GM15510 (cell line): ENCODE measurements at regions not wholly inside any gene's neighbourhood (a gene's known extent, or its start where the extent isn't known, plus 50 kb on each side); places are given as distances from the start of the nearest gene placed in this dataset.

ENCODE experiments used
- POLR2A ChIP-seq: IDR thresholded peaks from 3 replicates; pipeline ENCODE4 v1.6.1; 2011; ENCODE audit warnings: borderline replicate concordance; ENCODE audit not compliant: insufficient read length; ENCODE audit errors: extremely low read depth

DNA sequence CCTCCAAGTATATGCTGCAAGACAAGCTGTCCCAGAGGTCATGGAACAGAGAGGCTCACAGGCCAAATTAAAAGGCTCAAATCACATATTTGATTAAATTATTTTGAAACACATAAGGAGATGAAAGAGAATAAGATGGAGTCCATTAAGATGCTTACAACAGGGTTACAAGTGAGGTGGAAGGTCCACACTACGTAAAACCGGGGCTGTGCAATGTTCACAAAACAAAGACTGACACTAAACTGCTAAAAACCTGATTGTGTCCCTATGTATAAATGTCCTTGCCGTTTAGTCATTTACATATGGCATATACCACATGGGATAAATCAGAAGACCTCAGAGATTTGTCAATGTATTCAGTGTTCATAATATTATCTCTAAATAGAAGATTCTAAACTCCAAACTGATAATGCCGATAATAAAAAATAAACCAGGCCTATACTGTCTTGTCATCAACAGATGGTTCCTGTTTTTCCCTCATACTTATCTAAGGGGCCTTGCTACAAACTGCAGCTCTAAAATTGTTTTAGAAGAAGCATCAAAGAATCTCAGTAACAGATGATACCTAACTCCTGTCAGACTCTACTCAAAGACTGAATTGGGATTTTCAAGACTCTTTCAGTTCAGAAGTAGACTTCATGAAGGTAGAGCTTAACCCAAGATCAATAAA is 51.8 kb upstream of the RIPOR2 start:
- no peak for TF ChIP-seq POLR2A

DNA sequence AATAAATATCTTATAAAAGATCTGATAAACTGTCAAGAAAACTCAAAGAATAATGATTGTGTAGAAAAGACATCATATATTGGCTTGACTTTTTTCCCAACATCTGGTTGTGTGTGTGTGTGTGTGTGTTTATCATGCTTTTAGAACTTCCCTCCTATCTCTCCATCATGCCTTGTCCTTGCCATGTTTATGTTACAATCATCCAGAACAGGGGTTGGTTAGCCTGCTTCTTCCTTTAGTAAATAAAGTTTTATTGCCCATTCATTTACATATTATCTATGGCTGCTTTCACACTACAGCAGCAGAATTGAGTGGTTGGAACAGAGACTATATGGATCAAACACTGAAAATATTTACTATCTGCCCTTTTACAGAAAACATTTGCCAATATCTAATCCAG is 52.8 kb upstream of the RIPOR2 start:
- TF ChIP-seq POLR2A = no peak

DNA sequence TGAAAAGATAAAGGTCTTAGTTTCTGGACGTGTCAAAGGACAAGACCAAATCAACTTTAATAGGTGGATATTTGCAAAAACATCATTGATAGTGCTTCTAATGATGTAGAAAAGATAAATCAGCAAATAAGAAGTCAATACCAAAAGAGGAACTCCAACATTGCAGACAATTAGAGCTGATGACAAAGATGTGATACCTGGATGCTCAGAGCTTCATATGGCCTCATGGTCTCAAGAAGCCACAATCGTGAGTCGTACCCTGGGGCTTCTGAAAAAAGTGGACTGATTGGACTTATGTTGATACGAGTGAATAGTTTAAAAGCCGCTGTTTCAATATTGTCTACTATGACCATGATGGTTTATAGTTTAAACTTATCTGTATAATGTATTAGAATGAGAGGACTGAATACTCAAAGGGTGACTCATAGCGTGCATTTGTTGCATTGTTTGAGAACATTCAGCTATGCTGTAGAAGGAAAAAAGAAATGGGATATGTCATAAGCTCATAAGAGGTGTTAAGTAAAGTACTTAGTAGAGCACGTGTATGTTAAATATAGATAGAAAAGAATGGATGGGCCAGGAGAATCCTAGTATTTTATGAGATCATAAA is 54.6 kb upstream of the RIPOR2 start:
- no peak for TF ChIP-seq POLR2A

DNA sequence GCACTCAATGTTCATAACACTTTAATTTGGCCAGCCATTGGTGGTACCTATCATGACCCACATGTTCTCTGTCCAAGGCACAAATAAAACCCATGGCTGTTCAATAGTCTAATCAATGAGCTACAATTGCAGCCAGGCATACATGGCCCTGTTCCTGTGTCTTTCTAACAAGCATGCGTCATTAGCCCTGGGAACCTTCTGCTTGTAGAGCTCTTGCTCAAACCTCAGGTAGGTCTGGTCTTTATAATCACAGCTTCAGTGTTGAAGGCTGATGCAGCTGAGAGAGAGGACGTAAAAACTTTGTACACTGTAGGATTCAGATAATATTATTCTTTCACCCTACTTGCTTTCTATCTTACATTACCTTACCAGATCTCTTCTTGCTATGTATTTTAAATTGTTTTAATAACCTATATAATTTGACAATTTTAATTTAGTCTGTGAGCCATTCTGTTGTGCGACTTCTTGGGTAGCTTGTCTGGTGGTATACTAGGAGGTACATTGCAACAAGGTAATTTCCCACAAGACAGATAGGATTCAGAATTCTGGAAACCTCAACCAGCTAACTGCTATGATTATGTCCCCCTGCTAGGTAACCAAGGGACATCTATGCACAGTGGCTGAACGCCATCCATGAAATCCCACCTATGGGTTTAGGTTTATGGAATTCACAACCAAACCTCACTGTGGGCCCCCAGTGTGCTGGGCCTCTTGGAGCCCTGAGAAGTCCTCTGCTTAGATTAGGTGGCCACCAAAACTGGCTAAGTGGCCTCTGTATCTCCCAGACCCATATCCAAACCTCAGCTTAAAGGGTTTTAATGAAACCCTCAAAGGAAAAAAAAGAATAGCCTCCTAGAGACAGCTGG is 55.4 kb upstream of the RIPOR2 start:
- no peak for TF ChIP-seq POLR2A

DNA sequence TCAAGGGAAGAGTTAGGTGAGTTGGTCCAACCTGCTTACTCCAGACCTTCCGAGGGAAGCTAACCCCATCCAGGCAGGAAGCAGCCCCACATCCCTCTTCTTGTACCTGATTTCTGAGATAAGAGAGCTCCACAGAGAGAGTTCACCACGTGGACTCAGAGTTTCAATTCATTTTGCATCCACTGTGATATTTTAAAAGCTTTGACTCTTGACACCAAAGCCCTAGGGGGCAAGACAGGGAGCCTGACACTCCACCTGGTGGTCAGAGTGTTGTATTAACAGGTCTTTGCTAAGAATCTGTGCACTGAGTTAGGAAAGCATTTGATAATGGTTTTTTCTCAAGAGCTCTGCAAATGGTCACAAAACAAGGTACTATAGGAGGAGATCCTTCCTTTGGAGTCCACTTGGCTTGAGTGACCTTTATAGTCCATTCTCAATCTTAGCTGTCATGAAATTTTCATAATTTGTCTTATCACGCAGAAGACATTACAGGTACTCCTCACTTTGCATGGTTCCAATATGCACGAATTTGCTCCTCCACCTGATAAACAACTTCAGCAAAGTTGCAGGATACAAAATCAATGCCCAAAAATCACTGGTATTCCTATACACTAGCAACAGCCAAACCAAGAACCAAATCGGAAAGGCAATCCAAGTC is 56.2 kb upstream of the RIPOR2 start:
- no peak for TF ChIP-seq POLR2A

DNA sequence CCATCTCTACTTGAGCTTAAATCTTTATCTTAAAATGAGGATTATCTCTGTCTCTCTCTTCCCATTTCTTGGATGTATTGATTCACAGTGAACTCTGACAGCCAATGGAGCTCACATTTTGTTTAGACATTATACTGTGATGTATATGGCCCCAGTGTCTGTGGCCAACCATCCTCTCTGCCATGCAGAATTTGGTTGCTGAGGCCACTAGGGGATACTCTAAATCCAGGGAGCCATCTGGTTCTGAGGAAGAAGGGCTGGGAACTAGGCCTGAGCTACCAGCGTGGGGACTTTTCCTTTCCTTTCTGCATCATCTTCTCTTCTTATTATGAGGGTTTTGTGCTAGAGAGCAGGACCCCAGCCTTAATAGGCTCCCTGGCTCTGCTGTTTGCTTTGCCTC is 59.1 kb upstream of the RIPOR2 start:
- TF ChIP-seq POLR2A = no peak

DNA sequence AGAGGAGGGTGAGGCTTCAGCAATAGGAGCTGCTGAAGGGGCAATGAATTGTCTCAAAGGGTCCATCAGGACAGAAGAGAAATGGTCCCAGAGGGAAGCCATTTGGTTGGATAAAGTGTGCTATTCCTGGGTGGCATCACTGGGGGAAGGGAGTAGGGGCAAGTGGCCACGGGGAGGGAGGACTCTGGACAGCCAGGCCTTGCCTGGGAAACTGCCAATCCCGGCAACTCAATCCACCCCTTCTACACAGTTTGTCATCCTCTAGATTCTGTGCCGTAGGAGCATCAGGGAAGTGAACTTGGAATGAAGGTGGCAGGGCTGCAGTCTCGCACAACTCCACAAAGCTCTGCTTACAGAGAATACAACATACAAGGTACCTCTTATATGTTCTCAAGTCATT is 59.5 kb upstream of the RIPOR2 start:
- no peak for TF ChIP-seq POLR2A

DNA sequence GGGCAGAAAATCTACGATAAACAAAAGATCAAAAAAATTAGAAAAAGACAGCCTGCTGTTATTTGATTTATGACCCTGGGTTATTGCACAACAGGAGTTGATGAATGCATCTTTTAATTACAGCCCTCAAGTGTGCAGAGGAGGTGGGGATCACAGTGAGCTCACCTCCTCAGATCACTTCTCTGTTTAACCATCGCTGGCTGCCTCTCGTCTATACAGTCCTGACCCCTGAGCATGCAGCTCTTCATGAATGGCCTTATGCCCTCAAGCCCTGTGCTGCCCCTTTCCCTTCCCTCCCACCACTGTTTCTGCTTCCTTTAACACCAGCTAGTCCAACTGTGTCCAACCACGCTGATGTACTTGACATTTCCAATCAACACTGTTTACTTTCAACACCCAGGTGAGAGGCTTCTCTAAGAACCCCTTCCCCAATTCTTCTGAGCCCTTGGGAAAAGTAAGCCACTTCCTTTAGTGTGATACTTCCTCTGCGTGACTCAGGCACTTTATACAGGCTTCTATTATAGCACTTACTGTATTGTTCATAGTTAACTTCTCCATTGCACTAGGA is 60.6 kb upstream of the RIPOR2 start:
- TF ChIP-seq POLR2A = no peak

DNA sequence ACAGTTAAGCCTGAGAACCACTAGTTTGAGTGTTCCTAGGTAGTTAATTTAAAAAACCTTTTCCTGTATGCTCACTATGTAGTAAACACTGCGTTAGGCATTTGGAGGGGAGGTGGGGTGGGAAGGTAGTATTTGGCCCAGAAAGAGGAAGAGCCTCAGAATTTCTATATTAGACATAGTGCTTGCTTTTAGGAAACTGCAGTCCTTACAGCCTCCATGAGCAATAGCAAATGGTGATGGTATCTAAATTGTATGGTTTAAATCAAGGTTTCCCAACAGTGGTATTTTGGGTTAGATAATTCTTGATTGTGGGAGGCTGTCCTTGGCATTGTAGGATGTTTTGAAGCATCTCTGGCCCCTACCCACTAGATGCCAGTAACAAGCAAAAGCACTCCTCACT is 61.5 kb upstream of the RIPOR2 start:
- no peak for TF ChIP-seq POLR2A

DNA sequence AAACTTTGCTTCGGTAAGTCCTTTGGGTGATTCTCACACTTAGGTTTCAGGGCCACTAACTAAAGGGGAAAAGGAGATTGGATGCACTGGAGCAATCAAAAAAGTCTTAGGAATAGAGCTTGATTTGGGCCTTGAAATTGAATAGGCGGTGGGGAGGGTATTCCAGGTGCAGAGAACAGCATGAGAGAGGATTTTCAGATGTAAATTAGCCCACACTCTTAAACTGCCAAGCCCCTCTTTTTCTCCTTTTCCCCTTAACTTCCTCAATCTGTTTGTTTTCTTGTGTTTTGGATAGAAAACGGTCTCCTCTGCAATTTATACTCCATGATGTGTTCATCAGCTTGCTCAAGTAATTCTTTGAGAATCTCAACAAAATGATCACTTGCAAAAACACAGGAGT is 62.1 kb upstream of the RIPOR2 start:
- no peak for TF ChIP-seq POLR2A

DNA sequence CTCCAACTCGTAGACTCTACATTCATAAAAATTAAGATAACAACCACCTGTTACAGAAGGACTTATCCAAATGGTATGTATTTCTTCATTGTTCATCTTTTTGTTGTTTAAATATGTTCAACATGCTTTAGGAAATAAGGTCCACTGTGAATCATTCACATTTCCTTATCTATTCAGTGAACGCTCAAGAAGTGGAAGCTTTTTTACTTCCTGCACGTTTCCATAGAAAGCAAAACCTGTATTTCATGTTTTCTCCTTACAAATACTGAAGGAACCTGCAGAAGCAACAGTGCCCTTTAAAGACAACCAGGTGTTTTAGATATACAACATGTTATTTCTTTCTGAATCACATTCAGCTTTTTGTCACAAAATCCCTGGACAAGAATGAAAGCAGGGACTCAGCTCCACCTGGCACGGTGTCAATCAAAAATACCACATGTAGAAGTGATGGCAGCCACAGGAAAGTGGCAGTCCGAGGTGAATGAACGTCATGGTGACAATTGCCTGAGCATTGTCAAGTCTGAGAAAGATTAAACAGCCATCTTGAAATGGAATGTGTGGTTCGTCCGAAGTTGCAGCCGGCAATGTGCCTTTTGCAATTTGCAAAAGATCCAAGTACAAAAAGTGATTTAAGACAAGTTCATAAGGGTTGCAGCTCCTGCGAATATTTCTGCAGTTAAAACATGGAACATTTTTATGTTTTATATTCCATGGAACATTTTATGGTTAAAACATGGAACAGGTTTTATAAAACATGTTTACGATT is 66.7 kb upstream of the RIPOR2 start:
- TF ChIP-seq POLR2A = no peak

DNA sequence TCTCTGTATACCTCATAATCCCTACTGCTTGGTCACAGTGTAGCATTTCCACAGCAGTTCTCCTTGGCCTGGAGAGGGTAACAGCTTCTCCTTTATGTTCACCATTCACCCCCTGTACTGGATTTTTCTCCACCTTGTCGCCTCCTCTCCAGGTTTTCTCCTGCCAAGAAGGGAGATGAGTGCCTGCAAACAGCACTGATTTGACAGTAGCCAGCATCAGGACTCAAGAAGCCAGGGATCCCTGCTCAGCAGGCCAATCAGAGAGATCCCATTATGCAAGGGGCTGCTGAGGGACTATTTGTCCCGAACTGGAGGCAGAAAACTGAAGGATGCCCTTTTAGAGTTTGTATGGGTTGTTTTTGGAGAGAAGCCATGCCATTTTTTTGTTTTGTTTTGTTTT is 68.6 kb upstream of the RIPOR2 start:
- TF ChIP-seq POLR2A = no peak

DNA sequence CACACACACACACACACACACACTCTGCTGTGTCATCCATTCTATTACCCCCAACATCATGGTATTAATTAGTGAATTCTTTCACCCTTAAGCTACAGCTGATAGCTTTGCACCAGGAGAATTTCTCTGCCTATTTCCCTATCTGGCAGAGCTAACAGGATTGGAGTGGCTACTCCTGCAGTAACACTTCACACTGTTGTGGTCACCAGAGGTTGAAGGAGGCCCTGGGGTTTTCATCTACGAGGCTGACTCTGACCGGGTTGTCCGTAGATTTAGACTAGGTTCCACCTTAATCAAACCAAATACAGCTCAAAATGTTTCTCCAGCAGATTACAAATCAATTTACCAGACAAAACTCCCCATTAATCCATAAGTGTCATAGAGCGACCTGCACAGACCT is 69.2 kb upstream of the RIPOR2 start:
- no peak for TF ChIP-seq POLR2A

DNA sequence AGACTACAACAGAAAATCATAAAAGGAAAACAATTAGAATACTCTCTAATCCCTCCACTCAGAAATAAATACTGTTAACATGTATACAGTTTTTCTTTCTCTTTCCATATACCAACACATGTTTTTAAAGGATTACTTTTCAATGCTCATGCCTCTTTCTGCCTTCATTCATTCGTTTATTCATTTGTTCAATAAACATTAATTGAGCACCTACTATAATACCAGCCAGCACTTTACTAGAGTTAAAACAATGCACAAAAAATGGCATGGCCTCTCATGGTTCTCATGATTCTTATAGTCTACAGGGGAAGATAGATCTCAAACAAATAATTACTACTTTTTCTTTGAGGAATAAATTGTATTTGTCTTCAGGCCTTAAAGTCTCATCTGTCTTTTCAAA is 70.3 kb upstream of the RIPOR2 start:
- TF ChIP-seq POLR2A = no peak

DNA sequence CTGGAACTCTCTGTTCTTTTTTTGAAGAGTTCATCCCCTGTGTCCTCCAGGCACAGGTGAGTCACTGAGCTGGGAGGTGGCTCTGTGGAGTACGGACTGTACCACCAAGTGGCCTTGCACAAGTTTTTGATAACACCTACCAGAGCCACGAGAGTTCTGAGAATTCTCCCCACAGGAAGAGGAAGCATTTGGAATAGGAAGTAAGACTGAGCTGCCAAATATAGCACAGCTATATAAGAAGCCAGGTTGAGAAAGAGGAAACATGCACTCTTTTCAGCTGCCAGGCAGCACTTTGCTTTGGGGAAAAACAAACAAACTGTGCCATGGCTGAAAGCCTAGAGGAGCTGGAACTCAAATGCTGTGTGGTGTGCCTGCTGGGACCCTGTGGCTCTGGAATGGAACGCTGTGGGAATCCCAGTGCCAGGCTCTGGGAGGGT is 70.8 kb upstream of the RIPOR2 start:
- no peak for TF ChIP-seq POLR2A

DNA sequence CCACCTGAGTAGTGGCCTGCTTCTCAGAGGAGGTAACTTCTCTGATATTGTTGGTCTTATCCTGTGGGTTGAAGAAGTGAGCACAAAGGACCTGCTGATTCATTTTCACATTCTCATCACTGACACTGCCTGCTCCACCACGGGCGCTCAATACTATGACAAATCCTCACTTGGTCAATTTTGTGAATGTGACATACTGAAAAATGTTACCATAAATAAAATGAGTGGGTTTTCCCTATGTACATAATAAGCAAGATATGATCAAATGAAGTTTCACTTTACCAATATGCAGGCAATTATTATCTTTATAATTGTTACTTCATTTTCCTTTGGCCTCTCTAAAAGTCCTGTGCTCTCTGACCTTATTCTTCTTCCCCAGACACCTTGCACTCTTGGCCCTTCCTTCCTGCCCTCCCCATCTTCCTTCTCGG is 71.5 kb upstream of the RIPOR2 start:
- TF ChIP-seq POLR2A = no peak
